ENCODE measurements at regions not wholly inside any gene's neighbourhood (a gene's known extent, or its start where the extent isn't known, plus 50 kb on each side); places are given as distances from the start of the nearest gene placed in this dataset.
"Not testable (repeated sequence)": the region's sequence is repeated elsewhere in the genome, so short reads cannot be mapped to it uniquely, and the experiment has no call there.

GRCh38 chr3:34483311-34483887, 685.0 kb downstream of the PDCD6IP start:
- DNase-seq (ENCODE audit: low read depth): no peak

- DNase-seq (ENCODE audit: low read depth): no peak
Observed at GRCh38 chr3:34504366-34504765, 705.9 kb downstream of the PDCD6IP start.

- no peak for DNase-seq (ENCODE audit: low read depth)
Observed at GRCh38 chr3:34504775-34505174, 706.3 kb downstream of the PDCD6IP start.

- no peak for DNase-seq (ENCODE audit: low read depth)
Observed at GRCh38 chr3:34508732-34509131, 710.3 kb downstream of the PDCD6IP start.

- DNase-seq (ENCODE audit: low read depth): no peak
Observed at GRCh38 chr3:34511891-34512290, 713.5 kb downstream of the PDCD6IP start.

GRCh38 chr3:34519008-34519407, 720.6 kb downstream of the PDCD6IP start:
- not testable (repeated sequence) for DNase-seq (ENCODE audit: low read depth)

GRCh38 chr3:34531156-34531555, 732.7 kb downstream of the PDCD6IP start:
- DNase-seq (ENCODE audit: low read depth): no peak

GRCh38 chr3:34533451-34533850, 735.0 kb downstream of the PDCD6IP start:
- no peak for DNase-seq (ENCODE audit: low read depth)

GRCh38 chr3:34534013-34534412, 735.6 kb downstream of the PDCD6IP start:
- no peak for DNase-seq (ENCODE audit: low read depth)

GRCh38 chr3:34544136-34544535, 745.7 kb downstream of the PDCD6IP start:
- DNase-seq (ENCODE audit: low read depth): no peak

- no peak for DNase-seq (ENCODE audit: low read depth)
Observed at GRCh38 chr3:34547297-34547920, 749.0 kb downstream of the PDCD6IP start.

GRCh38 chr3:34567266-34567665, 768.8 kb downstream of the PDCD6IP start:
- no peak for DNase-seq (ENCODE audit: low read depth)

- DNase-seq (ENCODE audit: low read depth): no peak
Observed at GRCh38 chr3:34568766-34569165, 770.3 kb downstream of the PDCD6IP start.

GRCh38 chr3:34569437-34569836, 771.0 kb downstream of the PDCD6IP start:
- no peak for DNase-seq (ENCODE audit: low read depth)

GRCh38 chr3:34570916-34571705, 772.7 kb downstream of the PDCD6IP start:
- DNase-seq (ENCODE audit: low read depth): no peak

- no peak for DNase-seq (ENCODE audit: low read depth)
Observed at GRCh38 chr3:34571714-34572113, 773.3 kb downstream of the PDCD6IP start.

GRCh38 chr3:34575776-34576175, 777.3 kb downstream of the PDCD6IP start:
- no peak for DNase-seq (ENCODE audit: low read depth)

- DNase-seq (ENCODE audit: low read depth): no peak
Observed at GRCh38 chr3:34582055-34582454, 783.6 kb downstream of the PDCD6IP start.

GRCh38 chr3:34583451-34583850, 785.0 kb downstream of the PDCD6IP start:
- no peak for DNase-seq (ENCODE audit: low read depth)

- no peak for DNase-seq (ENCODE audit: low read depth)
Observed at GRCh38 chr3:34584971-34585370, 786.5 kb downstream of the PDCD6IP start.

- no peak for DNase-seq (ENCODE audit: low read depth)
Observed at GRCh38 chr3:34599595-34599994, 801.2 kb downstream of the PDCD6IP start.

GRCh38 chr3:34619990-34620389, 821.6 kb downstream of the PDCD6IP start:
- no peak for DNase-seq (ENCODE audit: low read depth)

GRCh38 chr3:34626699-34627098, 828.3 kb downstream of the PDCD6IP start:
- no peak for DNase-seq (ENCODE audit: low read depth)

Data from T follicular helper cell (primary cell).